Bronchial epithelial cell (primary cell): ENCODE measurements at regions not wholly inside any gene's neighbourhood (a gene's known extent, or its start where the extent isn't known, plus 50 kb on each side); places are given as distances from the start of the nearest gene placed in this dataset.

Source experiments
- DNase-seq: peaks from one replicate; pipeline ENCODE4 v3.0.0-alpha.2; 2010; ENCODE audit warnings: low read depth
- FAIRE-seq: peaks from 2 replicates; lab custom pipeline; 2011; peaks lifted over from hg19 to GRCh38; lab: Jason Lieb, UNC
- H3K27me3 ChIP-seq: 2 replicates; pipeline ENCODE4 v1.5.1; 2011; ENCODE audit warnings: low read length; ENCODE audit not compliant: control insufficient read depth, insufficient read depth
- H3K36me3 ChIP-seq: 2 replicates; pipeline ENCODE4 v1.5.1; 2011; ENCODE audit warnings: low read length; ENCODE audit not compliant: control insufficient read depth, insufficient read depth
- H3K4me3 ChIP-seq: 2 replicates; pipeline ENCODE4 v1.5.1; 2011; ENCODE audit warnings: mild to moderate bottlenecking, low read depth, low read length, control low read depth
- TF ChIP-seq, protein P1 (sequence below): IDR thresholded peaks from 2 replicates; pipeline ENCODE4 v1.5.1; 2011; ENCODE audit warnings: mild to moderate bottlenecking, moderate library complexity, low read length, control low read depth, inconsistent platforms; ENCODE audit not compliant: insufficient read depth, severe bottlenecking

DNA sequence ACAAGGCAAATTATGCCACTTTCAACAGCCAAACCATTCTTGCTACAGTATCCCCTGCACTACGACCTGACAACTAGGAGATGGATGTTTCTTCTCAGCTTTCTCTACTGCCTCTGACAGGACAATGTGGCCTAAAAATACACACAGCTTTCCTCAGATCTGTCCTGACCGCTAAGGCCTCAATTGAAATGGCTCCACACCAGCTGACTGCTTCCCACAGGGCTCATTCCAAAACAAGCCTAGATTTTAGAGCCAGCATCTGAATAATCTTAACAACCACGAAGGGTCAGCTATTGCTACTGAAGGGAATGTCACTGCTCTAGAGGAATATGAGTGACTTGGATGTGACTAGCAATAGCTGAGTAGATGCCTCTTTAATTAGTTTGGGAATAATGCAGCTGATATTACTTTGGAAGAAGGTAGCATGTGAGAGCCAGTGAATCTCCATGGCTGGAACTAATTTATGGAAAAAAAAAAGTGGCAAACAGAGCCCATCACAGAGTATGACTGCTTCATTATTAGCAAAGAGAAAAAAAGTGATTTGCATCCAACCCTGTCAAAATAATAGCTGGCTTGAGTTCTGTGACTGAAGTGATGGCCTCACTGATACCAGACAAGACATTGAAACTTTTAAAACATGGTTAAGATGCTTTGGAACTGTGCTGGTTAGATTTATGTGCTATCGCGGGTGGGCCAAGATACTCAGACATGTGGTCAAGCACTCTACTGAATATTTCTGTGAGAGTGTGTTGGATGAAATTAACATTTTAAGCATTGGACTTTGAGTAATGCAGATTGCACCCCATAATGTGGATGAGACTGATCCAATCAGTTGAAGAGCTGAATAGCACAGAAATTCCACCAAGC is 450.2 kb downstream of the NR2F1-AS1 start:
- no peaks in the 10 kb centered on the region for H3K27me3 ChIP-seq
- no peak overlapping the region for H3K4me3 ChIP-seq
- DNase-seq (no peak), FAIRE-seq (no peak)
- TF ChIP-seq, protein P1, sequence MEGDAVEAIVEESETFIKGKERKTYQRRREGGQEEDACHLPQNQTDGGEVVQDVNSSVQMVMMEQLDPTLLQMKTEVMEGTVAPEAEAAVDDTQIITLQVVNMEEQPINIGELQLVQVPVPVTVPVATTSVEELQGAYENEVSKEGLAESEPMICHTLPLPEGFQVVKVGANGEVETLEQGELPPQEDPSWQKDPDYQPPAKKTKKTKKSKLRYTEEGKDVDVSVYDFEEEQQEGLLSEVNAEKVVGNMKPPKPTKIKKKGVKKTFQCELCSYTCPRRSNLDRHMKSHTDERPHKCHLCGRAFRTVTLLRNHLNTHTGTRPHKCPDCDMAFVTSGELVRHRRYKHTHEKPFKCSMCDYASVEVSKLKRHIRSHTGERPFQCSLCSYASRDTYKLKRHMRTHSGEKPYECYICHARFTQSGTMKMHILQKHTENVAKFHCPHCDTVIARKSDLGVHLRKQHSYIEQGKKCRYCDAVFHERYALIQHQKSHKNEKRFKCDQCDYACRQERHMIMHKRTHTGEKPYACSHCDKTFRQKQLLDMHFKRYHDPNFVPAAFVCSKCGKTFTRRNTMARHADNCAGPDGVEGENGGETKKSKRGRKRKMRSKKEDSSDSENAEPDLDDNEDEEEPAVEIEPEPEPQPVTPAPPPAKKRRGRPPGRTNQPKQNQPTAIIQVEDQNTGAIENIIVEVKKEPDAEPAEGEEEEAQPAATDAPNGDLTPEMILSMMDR = no peak
- H3K36me3 ChIP-seq = no peaks in the 10 kb centered on the region

DNA sequence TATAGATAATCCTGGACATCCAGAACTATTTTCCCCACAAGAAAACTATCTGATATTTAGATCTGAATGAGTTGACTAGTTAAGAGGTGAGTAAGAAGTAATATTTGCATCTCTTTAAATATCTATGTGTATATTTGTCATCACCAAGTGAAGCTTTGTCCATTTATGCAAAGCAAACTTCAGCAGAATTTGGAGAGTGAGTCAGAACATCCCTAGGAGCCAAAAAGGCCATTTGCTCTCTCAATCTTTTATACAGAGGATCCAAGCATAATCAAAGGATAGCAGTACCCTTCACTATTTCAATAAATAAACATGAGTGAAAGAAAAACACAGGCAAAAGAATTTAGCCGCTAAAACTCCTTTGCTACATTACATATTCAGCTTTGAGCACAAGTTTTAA is 454.4 kb downstream of the NR2F1-AS1 start:
- peak; percentile 56 for DNase-seq
- Histone ChIP-seq H3K4me3 (no peak overlapping the region), H3K27me3 (no peaks in the 10 kb centered on the region), H3K36me3 (no peaks in the 10 kb centered on the region)
- no peak for FAIRE-seq
- TF ChIP-seq, protein P1 = no peak

DNA sequence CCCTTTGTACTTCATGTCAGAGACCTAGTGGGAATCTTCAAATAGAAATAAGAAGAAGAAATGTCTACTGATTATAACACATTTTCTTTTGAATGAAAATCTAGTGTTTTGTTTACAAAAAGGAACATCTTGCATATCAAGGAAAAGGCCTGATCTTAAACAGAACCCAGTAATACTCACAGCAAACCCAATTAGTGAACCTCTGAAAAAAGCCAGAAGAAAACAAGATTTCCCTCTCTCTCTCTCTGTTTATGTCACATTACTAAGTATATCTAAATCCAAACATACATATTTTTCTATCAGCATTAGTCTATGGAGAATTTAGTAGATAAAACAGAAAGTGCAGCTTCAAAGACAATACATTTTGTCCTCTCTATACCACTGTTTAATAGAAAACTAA is 457.9 kb downstream of the NR2F1-AS1 start:
- FAIRE-seq = no peak
- TF ChIP-seq, protein P1 = no peak
- H3K4me3 ChIP-seq = no peak overlapping the region

DNA sequence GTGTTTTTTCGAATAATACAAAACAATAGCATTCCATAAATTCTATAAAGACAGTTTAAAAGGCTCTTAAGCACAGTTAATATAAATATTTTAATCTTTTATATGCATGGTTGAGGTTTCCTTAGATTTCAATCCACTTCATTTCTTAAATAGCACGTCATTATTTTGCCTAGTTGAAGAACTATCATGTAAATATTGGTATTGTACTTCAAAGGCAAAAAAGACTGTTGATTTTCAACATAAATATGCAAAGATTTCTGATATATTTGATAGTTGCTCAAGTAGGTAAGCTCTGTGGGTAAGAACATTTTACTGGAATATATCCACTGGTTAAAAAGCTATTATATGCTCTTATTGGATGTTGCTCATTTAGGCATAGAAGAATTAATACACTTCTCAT is 458.6 kb downstream of the NR2F1-AS1 start:
- TF ChIP-seq, protein P1 = no peak
- Histone ChIP-seq H3K27me3 (no peaks in the 10 kb centered on the region), H3K4me3 (no peak overlapping the region), H3K36me3 (no peaks in the 10 kb centered on the region)
- FAIRE-seq (no peak), DNase-seq (no peak)

More for the DNA sequence above, 457.9 kb downstream of the NR2F1-AS1 start:
- Histone ChIP-seq H3K27me3 (no peaks in the 10 kb centered on the region), H3K36me3 (no peaks in the 10 kb centered on the region)
- DNase-seq = no peak

DNA sequence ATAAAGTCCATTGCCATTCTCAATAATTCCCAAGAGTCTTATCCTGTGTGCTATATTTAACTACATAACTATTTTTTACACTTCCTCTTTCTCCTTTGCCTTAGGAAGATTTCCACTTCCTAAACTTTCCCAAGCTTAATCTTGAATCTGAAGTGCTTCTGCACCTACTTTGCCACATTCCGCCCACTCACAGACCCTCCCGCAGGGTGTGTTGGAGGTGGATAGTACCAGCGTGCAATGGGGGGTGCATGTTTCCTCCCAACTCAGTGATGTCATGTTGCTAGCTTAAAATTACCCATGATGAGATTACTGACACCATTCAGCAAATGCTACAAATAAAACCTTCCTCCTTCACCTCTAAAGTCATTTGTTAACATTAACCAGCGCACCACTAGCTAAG is 460.2 kb downstream of the NR2F1-AS1 start:
- FAIRE-seq (no peak), DNase-seq (no peak)
- no peak overlapping the region for H3K4me3 ChIP-seq
- H3K36me3 ChIP-seq = no peaks in the 10 kb centered on the region
- TF ChIP-seq, protein P1 = no peak
- H3K27me3 ChIP-seq = no peaks in the 10 kb centered on the region
